WTC11 (cell line): ENCODE measurements at regions not wholly inside any gene's neighbourhood (a gene's known extent, or its start where the extent isn't known, plus 50 kb on each side); places are given as distances from the start of the nearest gene placed in this dataset.

Experiments used
- ATAC-seq: fragments of 200-7000 bp; cut with Tn5 transposase; 2 replicates; pipeline ENCODE4 v1.10.0; 2021; ENCODE audit warnings: mild to moderate bottlenecking, moderate library complexity
- CTCF ChIA-PET: fragments of 300-600 bp; sonication (Branson Sonifier 250); formaldehyde crosslinking; loops from one replicate; lab custom pipeline; 2021; ENCODE audit warnings: antibody characterized with exemption; lab: Charles Lee
- POLR2A ChIA-PET: fragments of 350-600 bp; sonication (Branson Sonifier 250); formaldehyde crosslinking; loops from one replicate; lab custom pipeline; 2021; ENCODE audit warnings: antibody characterized with exemption; lab: Charles Lee
- DNase-seq: peaks from one replicate; pipeline ENCODE4 v3.0.0; 2021; ENCODE audit warnings: low spot score
- H3K27ac Mint-ChIP-seq: 2 replicates; pipeline ENCODE4 v1.8.0; 2021; ENCODE audit warnings: mixed read lengths
- H3K27me3 Mint-ChIP-seq: 2 replicates; pipeline ENCODE4 v1.8.0; 2021; ENCODE audit warnings: low read depth, mild to moderate bottlenecking, moderate library complexity, mixed read lengths
- H3K36me3 Mint-ChIP-seq: 2 replicates; pipeline ENCODE4 v1.8.0; 2021; ENCODE audit warnings: mixed read lengths
- H3K4me1 Mint-ChIP-seq: 2 replicates; pipeline ENCODE4 v1.8.0; 2022; ENCODE audit warnings: mixed read lengths
- H3K4me3 Mint-ChIP-seq: 2 replicates; pipeline ENCODE4 v1.8.0; 2021; ENCODE audit warnings: mild to moderate bottlenecking, moderate library complexity, mixed read lengths
- H3K9me3 Mint-ChIP-seq: 2 replicates; pipeline ENCODE4 v1.8.0; 2021; ENCODE audit warnings: mixed read lengths
- CREB1 ChIP-seq: sonication (generic); formaldehyde crosslinking; IDR thresholded peaks from 2 replicates; pipeline ENCODE4 v1.8.0; 2023; ENCODE audit warnings: mild to moderate bottlenecking, missing genetic modification reagents
- ELF4 ChIP-seq: sonication (generic); formaldehyde crosslinking; IDR thresholded peaks from 2 replicates; pipeline ENCODE4 v1.8.1; 2022; ENCODE audit warnings: low read depth, mild to moderate bottlenecking, moderate library complexity, missing genetic modification reagents
- FOXK1 ChIP-seq: sonication (generic); formaldehyde crosslinking; IDR thresholded peaks from 2 replicates; pipeline ENCODE4 v1.8.0; 2022; ENCODE audit warnings: mild to moderate bottlenecking, moderate library complexity, missing genetic modification reagents
- GTF2I ChIP-seq: fragments of 250-450 bp; sonication (Bioruptor Pico); conservative IDR thresholded peaks from 2 replicates; pipeline ENCODE4 v1.4.0; 2021; ENCODE audit warnings: mild to moderate bottlenecking
- HMGA2 ChIP-seq: fragments of 250-450 bp; sonication (Bioruptor Pico); IDR thresholded peaks from 2 replicates; pipeline ENCODE4 v1.4.0; 2021; ENCODE audit warnings: mild to moderate bottlenecking, moderate library complexity
- JAZF1 ChIP-seq: fragments of 250-450 bp; sonication (Bioruptor Pico); IDR thresholded peaks from 2 replicates; pipeline ENCODE4 v1.9.0; 2021; ENCODE audit warnings: moderate library complexity, mild to moderate bottlenecking, inconsistent platforms
- NFATC4 ChIP-seq: fragments of 250-450 bp; sonication (Bioruptor Pico); IDR thresholded peaks from 2 replicates; pipeline ENCODE4 v1.9.0; 2021; ENCODE audit warnings: mild to moderate bottlenecking
- RELA ChIP-seq: sonication (generic); formaldehyde crosslinking; IDR thresholded peaks from 2 replicates; pipeline ENCODE4 v1.8.1; 2022; ENCODE audit warnings: missing genetic modification reagents, mild to moderate bottlenecking, borderline replicate concordance
- SMAD3 ChIP-seq: sonication (generic); formaldehyde crosslinking; IDR thresholded peaks from 2 replicates; pipeline ENCODE4 v1.8.0; 2022; ENCODE audit warnings: missing genetic modification reagents, mild to moderate bottlenecking, borderline replicate concordance
- SP1 ChIP-seq: sonication (generic); formaldehyde crosslinking; conservative IDR thresholded peaks from 2 replicates; pipeline ENCODE4 v1.8.1; 2022; ENCODE audit warnings: missing genetic modification reagents
- ZNF232 ChIP-seq: sonication (generic); formaldehyde crosslinking; IDR thresholded peaks from 2 replicates; pipeline ENCODE4 v1.8.0; 2022; ENCODE audit warnings: mild to moderate bottlenecking, missing genetic modification reagents
- ZNF317 ChIP-seq: sonication (generic); formaldehyde crosslinking; IDR thresholded peaks from 2 replicates; pipeline ENCODE4 v1.8.1; 2023; ENCODE audit warnings: low read depth, mild to moderate bottlenecking, moderate library complexity, missing genetic modification reagents, borderline replicate concordance
- TF ChIP-seq, protein P1 (sequence below): sonication (generic); formaldehyde crosslinking; IDR thresholded peaks from 2 replicates; pipeline ENCODE4 v1.8.1; 2023; ENCODE audit warnings: mild to moderate bottlenecking, missing genetic modification reagents, borderline replicate concordance
- TF ChIP-seq, protein P2 (sequence below): sonication (generic); formaldehyde crosslinking; IDR thresholded peaks from 2 replicates; pipeline ENCODE4 v1.8.0; 2022; ENCODE audit warnings: mild to moderate bottlenecking, missing genetic modification reagents
- TF ChIP-seq, protein P3 (sequence below): fragments of 250-450 bp; sonication (Bioruptor Pico); IDR thresholded peaks from 2 replicates; pipeline ENCODE4 v1.8.0; 2021; ENCODE audit warnings: mild to moderate bottlenecking
- TF ChIP-seq, protein P4 (sequence below): fragments of 250-450 bp; sonication (Bioruptor Pico); conservative IDR thresholded peaks from 2 replicates; pipeline ENCODE4 v1.9.0; 2021; ENCODE audit warnings: mild to moderate bottlenecking
- TF ChIP-seq, protein P5 (sequence below): sonication (generic); formaldehyde crosslinking; IDR thresholded peaks from 2 replicates; pipeline ENCODE4 v1.8.1; 2022; ENCODE audit warnings: mild to moderate bottlenecking, moderate library complexity, missing genetic modification reagents
- TF ChIP-seq, protein P6 (sequence below): fragments of 250-450 bp; sonication (Bioruptor Pico); IDR thresholded peaks from 2 replicates; pipeline ENCODE4 v2.1.2; 2022; ENCODE audit warnings: mild to moderate bottlenecking, moderate library complexity
- TF ChIP-seq, protein P7 (sequence below): fragments of 250-450 bp; sonication (Bioruptor Pico); IDR thresholded peaks from 2 replicates; pipeline ENCODE4 v1.9.0; 2021; ENCODE audit warnings: mild to moderate bottlenecking, borderline replicate concordance
- TF ChIP-seq, protein P8 (sequence below): sonication (generic); formaldehyde crosslinking; IDR thresholded peaks from 2 replicates; pipeline ENCODE4 v1.8.1; 2023; ENCODE audit warnings: mild to moderate bottlenecking, missing genetic modification reagents

DNA sequence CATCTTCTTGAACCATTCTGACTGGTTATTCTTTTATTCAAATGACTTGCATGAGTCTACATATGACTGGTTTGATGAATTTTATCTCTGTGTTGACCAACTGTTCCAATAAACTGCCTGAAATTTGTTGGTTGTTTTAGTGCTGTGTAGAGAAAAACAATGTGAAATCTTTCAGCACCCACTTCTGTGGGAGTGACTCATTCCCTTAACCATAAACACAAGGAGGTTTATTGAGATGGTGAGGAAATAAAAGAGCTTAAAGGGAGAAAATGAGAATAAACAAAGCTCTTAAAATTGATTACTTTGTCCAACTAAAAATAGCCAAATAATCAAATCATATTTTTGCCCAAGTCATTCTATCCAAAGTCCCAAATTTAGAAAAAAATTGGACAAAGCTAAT, 341.1 kb downstream of the TGFB2 start (continued):
- TF ChIP-seq, protein P1, sequence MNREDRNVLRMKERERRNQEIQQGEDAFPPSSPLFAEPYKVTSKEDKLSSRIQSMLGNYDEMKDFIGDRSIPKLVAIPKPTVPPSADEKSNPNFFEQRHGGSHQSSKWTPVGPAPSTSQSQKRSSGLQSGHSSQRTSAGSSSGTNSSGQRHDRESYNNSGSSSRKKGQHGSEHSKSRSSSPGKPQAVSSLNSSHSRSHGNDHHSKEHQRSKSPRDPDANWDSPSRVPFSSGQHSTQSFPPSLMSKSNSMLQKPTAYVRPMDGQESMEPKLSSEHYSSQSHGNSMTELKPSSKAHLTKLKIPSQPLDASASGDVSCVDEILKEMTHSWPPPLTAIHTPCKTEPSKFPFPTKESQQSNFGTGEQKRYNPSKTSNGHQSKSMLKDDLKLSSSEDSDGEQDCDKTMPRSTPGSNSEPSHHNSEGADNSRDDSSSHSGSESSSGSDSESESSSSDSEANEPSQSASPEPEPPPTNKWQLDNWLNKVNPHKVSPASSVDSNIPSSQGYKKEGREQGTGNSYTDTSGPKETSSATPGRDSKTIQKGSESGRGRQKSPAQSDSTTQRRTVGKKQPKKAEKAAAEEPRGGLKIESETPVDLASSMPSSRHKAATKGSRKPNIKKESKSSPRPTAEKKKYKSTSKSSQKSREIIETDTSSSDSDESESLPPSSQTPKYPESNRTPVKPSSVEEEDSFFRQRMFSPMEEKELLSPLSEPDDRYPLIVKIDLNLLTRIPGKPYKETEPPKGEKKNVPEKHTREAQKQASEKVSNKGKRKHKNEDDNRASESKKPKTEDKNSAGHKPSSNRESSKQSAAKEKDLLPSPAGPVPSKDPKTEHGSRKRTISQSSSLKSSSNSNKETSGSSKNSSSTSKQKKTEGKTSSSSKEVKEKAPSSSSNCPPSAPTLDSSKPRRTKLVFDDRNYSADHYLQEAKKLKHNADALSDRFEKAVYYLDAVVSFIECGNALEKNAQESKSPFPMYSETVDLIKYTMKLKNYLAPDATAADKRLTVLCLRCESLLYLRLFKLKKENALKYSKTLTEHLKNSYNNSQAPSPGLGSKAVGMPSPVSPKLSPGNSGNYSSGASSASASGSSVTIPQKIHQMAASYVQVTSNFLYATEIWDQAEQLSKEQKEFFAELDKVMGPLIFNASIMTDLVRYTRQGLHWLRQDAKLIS (CRISPR knock-in tag) = no peak
- TF ChIP-seq ELF4 (no peak), JAZF1 (CRISPR knock-in tag) (no peak), RELA (no peak)
- TF ChIP-seq, protein P2, sequence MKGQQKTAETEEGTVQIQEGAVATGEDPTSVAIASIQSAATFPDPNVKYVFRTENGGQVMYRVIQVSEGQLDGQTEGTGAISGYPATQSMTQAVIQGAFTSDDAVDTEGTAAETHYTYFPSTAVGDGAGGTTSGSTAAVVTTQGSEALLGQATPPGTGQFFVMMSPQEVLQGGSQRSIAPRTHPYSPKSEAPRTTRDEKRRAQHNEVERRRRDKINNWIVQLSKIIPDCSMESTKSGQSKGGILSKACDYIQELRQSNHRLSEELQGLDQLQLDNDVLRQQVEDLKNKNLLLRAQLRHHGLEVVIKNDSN (CRISPR knock-in tag) = no peak
- TF ChIP-seq, protein P3, sequence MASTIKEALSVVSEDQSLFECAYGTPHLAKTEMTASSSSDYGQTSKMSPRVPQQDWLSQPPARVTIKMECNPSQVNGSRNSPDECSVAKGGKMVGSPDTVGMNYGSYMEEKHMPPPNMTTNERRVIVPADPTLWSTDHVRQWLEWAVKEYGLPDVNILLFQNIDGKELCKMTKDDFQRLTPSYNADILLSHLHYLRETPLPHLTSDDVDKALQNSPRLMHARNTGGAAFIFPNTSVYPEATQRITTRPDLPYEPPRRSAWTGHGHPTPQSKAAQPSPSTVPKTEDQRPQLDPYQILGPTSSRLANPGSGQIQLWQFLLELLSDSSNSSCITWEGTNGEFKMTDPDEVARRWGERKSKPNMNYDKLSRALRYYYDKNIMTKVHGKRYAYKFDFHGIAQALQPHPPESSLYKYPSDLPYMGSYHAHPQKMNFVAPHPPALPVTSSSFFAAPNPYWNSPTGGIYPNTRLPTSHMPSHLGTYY = no peak

DNA sequence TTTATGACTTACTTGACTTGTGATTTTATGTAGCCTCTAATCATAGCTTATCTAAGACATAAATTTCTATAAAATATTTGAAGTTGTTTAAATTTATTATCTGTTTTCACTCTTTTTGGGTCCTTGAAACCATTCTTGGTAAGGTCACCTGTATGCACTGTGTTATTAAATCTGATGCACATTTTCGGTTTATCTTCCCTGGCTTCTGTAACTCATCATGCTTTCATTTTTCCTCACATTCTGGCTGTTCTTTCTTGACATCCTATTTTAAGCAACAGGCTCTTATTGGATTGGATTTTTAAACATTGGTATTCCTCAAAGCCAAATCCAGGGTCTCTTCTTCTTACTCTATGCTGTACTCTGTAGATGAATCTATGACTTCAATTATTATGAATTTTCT, 341.6 kb downstream of the TGFB2 start:
- Mint-ChIP-seq H3K36me3 (no peaks in the 10 kb centered on the region), H3K4me1 (no peaks in the 10 kb centered on the region), H3K4me3 (no peak overlapping the region), H3K27ac (no peak overlapping the region), H3K27me3 (no peaks in the 10 kb centered on the region), H3K9me3 (peaks cover 14% of the 10 kb centered on the region)
- no peak for ATAC-seq
- CTCF ChIA-PET = no interaction called here
- POLR2A ChIA-PET = no interaction called here
- DNase-seq = no peak
- TF ChIP-seq, protein P4, sequence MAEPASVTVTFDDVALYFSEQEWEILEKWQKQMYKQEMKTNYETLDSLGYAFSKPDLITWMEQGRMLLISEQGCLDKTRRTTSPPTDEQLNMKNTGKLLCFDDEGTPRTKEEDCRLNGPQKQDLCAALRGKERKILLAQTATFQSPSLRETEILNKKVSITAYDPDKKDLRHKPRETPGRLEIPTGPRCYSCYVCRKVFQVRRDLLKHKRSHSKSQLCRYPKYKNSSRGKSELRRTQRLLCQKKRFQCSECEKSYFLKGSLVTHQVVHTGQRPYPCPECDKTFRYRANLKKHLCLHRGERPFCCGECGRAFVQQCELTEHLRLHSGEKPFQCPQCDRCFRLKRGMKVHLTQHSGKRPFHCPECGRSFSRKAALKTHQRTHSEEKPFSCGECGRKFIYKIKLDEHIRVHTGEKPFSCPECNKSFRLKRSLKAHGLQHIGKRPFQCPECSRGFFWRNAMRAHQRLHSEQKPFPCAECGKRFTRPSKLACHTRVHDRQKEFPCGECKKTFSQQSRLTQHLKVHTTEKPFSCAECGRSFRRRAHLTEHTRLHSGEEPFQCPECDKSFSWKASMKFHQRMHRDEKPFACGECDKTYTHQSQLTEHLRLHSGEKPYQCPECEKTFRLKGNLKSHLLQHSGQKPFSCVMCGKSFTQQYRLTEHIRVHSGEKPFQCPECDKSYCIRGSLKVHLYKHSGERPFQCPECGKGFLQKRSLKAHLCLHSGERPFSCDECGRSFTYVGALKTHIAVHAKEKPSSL (CRISPR knock-in tag) = no peak
- TF ChIP-seq SP1 = no peak
- TF ChIP-seq HMGA2 (CRISPR knock-in tag) = no peak
- TF ChIP-seq, protein P5, sequence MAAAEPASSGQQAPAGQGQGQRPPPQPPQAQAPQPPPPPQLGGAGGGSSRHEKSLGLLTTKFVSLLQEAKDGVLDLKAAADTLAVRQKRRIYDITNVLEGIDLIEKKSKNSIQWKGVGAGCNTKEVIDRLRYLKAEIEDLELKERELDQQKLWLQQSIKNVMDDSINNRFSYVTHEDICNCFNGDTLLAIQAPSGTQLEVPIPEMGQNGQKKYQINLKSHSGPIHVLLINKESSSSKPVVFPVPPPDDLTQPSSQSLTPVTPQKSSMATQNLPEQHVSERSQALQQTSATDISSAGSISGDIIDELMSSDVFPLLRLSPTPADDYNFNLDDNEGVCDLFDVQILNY = no peak
- no peak for TF ChIP-seq GTF2I (CRISPR knock-in tag)
- TF ChIP-seq ZNF317 (CRISPR knock-in tag) = no peak
- TF ChIP-seq SMAD3 (CRISPR knock-in tag) = no peak
- no peak for TF ChIP-seq NFATC4 (CRISPR knock-in tag)
- TF ChIP-seq, protein P6, sequence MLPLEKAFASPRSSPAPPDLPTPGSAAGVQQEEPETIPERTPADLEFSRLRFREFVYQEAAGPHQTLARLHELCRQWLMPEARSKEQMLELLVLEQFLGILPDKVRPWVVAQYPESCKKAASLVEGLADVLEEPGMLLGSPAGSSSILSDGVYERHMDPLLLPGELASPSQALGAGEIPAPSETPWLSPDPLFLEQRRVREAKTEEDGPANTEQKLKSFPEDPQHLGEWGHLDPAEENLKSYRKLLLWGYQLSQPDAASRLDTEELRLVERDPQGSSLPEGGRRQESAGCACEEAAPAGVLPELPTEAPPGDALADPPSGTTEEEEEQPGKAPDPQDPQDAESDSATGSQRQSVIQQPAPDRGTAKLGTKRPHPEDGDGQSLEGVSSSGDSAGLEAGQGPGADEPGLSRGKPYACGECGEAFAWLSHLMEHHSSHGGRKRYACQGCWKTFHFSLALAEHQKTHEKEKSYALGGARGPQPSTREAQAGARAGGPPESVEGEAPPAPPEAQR (CRISPR knock-in tag) = no peak
- no peak for TF ChIP-seq JAZF1 (CRISPR knock-in tag)
- TF ChIP-seq, protein P2 (CRISPR knock-in tag) = no peak
- TF ChIP-seq, protein P7, sequence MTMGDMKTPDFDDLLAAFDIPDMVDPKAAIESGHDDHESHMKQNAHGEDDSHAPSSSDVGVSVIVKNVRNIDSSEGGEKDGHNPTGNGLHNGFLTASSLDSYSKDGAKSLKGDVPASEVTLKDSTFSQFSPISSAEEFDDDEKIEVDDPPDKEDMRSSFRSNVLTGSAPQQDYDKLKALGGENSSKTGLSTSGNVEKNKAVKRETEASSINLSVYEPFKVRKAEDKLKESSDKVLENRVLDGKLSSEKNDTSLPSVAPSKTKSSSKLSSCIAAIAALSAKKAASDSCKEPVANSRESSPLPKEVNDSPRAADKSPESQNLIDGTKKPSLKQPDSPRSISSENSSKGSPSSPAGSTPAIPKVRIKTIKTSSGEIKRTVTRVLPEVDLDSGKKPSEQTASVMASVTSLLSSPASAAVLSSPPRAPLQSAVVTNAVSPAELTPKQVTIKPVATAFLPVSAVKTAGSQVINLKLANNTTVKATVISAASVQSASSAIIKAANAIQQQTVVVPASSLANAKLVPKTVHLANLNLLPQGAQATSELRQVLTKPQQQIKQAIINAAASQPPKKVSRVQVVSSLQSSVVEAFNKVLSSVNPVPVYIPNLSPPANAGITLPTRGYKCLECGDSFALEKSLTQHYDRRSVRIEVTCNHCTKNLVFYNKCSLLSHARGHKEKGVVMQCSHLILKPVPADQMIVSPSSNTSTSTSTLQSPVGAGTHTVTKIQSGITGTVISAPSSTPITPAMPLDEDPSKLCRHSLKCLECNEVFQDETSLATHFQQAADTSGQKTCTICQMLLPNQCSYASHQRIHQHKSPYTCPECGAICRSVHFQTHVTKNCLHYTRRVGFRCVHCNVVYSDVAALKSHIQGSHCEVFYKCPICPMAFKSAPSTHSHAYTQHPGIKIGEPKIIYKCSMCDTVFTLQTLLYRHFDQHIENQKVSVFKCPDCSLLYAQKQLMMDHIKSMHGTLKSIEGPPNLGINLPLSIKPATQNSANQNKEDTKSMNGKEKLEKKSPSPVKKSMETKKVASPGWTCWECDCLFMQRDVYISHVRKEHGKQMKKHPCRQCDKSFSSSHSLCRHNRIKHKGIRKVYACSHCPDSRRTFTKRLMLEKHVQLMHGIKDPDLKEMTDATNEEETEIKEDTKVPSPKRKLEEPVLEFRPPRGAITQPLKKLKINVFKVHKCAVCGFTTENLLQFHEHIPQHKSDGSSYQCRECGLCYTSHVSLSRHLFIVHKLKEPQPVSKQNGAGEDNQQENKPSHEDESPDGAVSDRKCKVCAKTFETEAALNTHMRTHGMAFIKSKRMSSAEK = no peak
- TF ChIP-seq, protein P8, sequence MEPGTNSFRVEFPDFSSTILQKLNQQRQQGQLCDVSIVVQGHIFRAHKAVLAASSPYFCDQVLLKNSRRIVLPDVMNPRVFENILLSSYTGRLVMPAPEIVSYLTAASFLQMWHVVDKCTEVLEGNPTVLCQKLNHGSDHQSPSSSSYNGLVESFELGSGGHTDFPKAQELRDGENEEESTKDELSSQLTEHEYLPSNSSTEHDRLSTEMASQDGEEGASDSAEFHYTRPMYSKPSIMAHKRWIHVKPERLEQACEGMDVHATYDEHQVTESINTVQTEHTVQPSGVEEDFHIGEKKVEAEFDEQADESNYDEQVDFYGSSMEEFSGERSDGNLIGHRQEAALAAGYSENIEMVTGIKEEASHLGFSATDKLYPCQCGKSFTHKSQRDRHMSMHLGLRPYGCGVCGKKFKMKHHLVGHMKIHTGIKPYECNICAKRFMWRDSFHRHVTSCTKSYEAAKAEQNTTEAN (CRISPR knock-in tag) = no peak
- TF ChIP-seq CREB1 (CRISPR knock-in tag) = no peak
- TF ChIP-seq ZNF232 (CRISPR knock-in tag) = no peak
- no peak for TF ChIP-seq FOXK1 (CRISPR knock-in tag)
